Loucy (cell line): ENCODE measurements at regions not wholly inside any gene's neighbourhood (a gene's known extent, or its start where the extent isn't known, plus 50 kb on each side); places are given as distances from the start of the nearest gene placed in this dataset.
A peak's percentile ranks its signal among the peaks of the same experiment; 100 is the strongest.

ENCODE experiments used
- H2AFZ ChIP-seq: fragments of 200-600 bp; sonication (generic); 2 replicates; pipeline ENCODE4 v1.6.0; 2016; ENCODE audit warnings: antibody characterized with exemption, mild to moderate bottlenecking, low read length, moderate library complexity
- H3F3A ChIP-seq: fragments of 200-600 bp; 2 replicates; pipeline ENCODE4 v1.6.0; 2016; ENCODE audit warnings: antibody characterized with exemption, low read depth, mild to moderate bottlenecking
- H3K27me3 ChIP-seq: fragments of 200-600 bp; sonication (generic); 2 replicates; pipeline ENCODE4 v1.6.1; 2014; ENCODE audit warnings: low read length, mild to moderate bottlenecking; ENCODE audit not compliant: insufficient read depth, poor library complexity, severe bottlenecking
- H3K36me3 ChIP-seq: fragments of 200-600 bp; sonication (generic); 2 replicates; pipeline ENCODE4 v1.6.1; 2016; ENCODE audit warnings: low read length; ENCODE audit not compliant: insufficient read depth
- H3K4me1 ChIP-seq: fragments of 200-600 bp; sonication (generic); 2 replicates; pipeline ENCODE4 v1.5.1; 2014; ENCODE audit warnings: low read length, mild to moderate bottlenecking; ENCODE audit not compliant: insufficient read depth, poor library complexity, severe bottlenecking
- H3K4me2 ChIP-seq: fragments of 200-600 bp; sonication (generic); 2 replicates; pipeline ENCODE4 v1.6.0; 2014; ENCODE audit warnings: antibody characterized with exemption, low read length, low read depth, mild to moderate bottlenecking; ENCODE audit not compliant: poor library complexity, severe bottlenecking
- H3K4me3 ChIP-seq: fragments of 200-600 bp; sonication (generic); 2 replicates; pipeline ENCODE4 v1.5.1; 2014; ENCODE audit warnings: low read length, mild to moderate bottlenecking, mixed read lengths; ENCODE audit not compliant: poor library complexity, severe bottlenecking
- H3K79me2 ChIP-seq: fragments of 200-600 bp; sonication (generic); 2 replicates; pipeline ENCODE4 v1.6.1; 2014; ENCODE audit warnings: low read length; ENCODE audit not compliant: insufficient read depth
- H3K9ac ChIP-seq: fragments of 200-600 bp; sonication (generic); 2 replicates; pipeline ENCODE4 v1.6.0; 2014; ENCODE audit warnings: mild to moderate bottlenecking, low read depth, low read length, moderate library complexity; ENCODE audit not compliant: poor library complexity, severe bottlenecking
- H3K9me2 ChIP-seq: fragments of 200-600 bp; sonication (generic); replicated peaks from 2 replicates; pipeline ENCODE4 v1.6.1; 2016; ENCODE audit warnings: low read depth, low read length, mixed read lengths
- H3K9me3 ChIP-seq: fragments of 200-600 bp; sonication (generic); 2 replicates; pipeline ENCODE4 v1.6.1; 2014; ENCODE audit warnings: mild to moderate bottlenecking, antibody characterized with exemption, low read length, low read depth; ENCODE audit not compliant: insufficient read depth
- H4K20me1 ChIP-seq: fragments of 200-600 bp; sonication (generic); 2 replicates; pipeline ENCODE4 v1.6.0; 2014; ENCODE audit warnings: antibody characterized with exemption, low read length, mild to moderate bottlenecking; ENCODE audit not compliant: insufficient read depth, poor library complexity, severe bottlenecking
- CTCF ChIP-seq: fragments of 200-600 bp; sonication (generic); conservative IDR thresholded peaks from 2 replicates; pipeline ENCODE4 v1.5.1; 2014; ENCODE audit warnings: mild to moderate bottlenecking, antibody characterized with exemption, low read length
- EZH2phosphoT487 ChIP-seq: fragments of 200-600 bp; IDR thresholded peaks from 2 replicates; pipeline ENCODE4 v1.6.1; 2018; ENCODE audit warnings: antibody characterized with exemption, mild to moderate bottlenecking, moderate library complexity, borderline replicate concordance

GRCh38 chr14:28613532-28613931, 153.1 kb upstream of the FOXG1 start:
- H2AFZ ChIP-seq, result peak overlapping the region; percentile 19; the same call in 1 of the 2 replicates
- no peaks in the 10 kb centered on the region for H3K79me2 ChIP-seq
- H3K9me3 ChIP-seq, result no peaks in the 10 kb centered on the region
- no peak overlapping the region for H3K9ac ChIP-seq
- H3K9me2 ChIP-seq, result no peaks in the 10 kb centered on the region
- H3K36me3 ChIP-seq, result no peaks in the 10 kb centered on the region
- no peaks in the 10 kb centered on the region for H3F3A ChIP-seq
- TF ChIP-seq EZH2phosphoT487 (no peak), CTCF (no peak)
- no peaks in the 10 kb centered on the region for H3K4me1 ChIP-seq
- H3K27me3 ChIP-seq, result no peaks in the 10 kb centered on the region
- no peak overlapping the region for H3K4me2 ChIP-seq
- no peaks in the 10 kb centered on the region for H4K20me1 ChIP-seq
- H3K4me3 ChIP-seq, result no peak overlapping the region

GRCh38 chr14:28626780-28627179, 139.8 kb upstream of the FOXG1 start:
- no peak for TF ChIP-seq CTCF
- no peak for TF ChIP-seq EZH2phosphoT487
- no peak overlapping the region for H3K4me2 ChIP-seq
- no peaks in the 10 kb centered on the region for H4K20me1 ChIP-seq
- H3K27me3 ChIP-seq, result no peaks in the 10 kb centered on the region
- H3K4me1 ChIP-seq, result no peaks in the 10 kb centered on the region
- no peak overlapping the region for H3K4me3 ChIP-seq
- no peak overlapping the region for H2AFZ ChIP-seq
- H3K9me2 ChIP-seq, result no peaks in the 10 kb centered on the region
- H3K36me3 ChIP-seq, result no peaks in the 10 kb centered on the region
- no peaks in the 10 kb centered on the region for H3K79me2 ChIP-seq
- no peak overlapping the region for H3K9ac ChIP-seq
- no peaks in the 10 kb centered on the region for H3F3A ChIP-seq
- H3K9me3 ChIP-seq, result no peaks in the 10 kb centered on the region

GRCh38 chr14:28629328-28630004, 137.1 kb upstream of the FOXG1 start:
- H3K4me1 ChIP-seq, result no peaks in the 10 kb centered on the region
- H2AFZ ChIP-seq, result no peak overlapping the region
- no peaks in the 10 kb centered on the region for H3K79me2 ChIP-seq
- H3K4me3 ChIP-seq, result no peak overlapping the region
- no peaks in the 10 kb centered on the region for H3K9me2 ChIP-seq
- no peak overlapping the region for H3K4me2 ChIP-seq
- no peaks in the 10 kb centered on the region for H3K27me3 ChIP-seq
- no peaks in the 10 kb centered on the region for H3F3A ChIP-seq
- no peaks in the 10 kb centered on the region for H3K36me3 ChIP-seq
- H3K9me3 ChIP-seq, result no peaks in the 10 kb centered on the region
- no peaks in the 10 kb centered on the region for H4K20me1 ChIP-seq
- no peak for TF ChIP-seq CTCF
- no peak for TF ChIP-seq EZH2phosphoT487
- H3K9ac ChIP-seq, result no peak overlapping the region
